Thoracic aorta (tissue), 2 donors: ENCODE measurements at regions not wholly inside any gene's neighbourhood (a gene's known extent, or its start where the extent isn't known, plus 50 kb on each side); places are given as distances from the start of the nearest gene placed in this dataset.

Experiments used
- ATAC-seq: fragments of 150-250 bp; one replicate; pipeline ENCODE4 v1.8.0; 2017; ENCODE audit warnings: low read depth; ENCODE audit not compliant: insufficient number of reproducible peaks, low FRiP score
- DNase-seq: peaks from one replicate; pipeline ENCODE4 v3.0.0-alpha.2; 2020; ENCODE audit warnings: low spot score
- H3K27ac ChIP-seq, 2 donors: fragments of 200-600 bp; sonication (generic); 1 replicate in 1 of 2; 2 replicates in 1 of 2; pipeline ENCODE4 v1.5.1; 2016; ENCODE audit warnings: mild to moderate bottlenecking in 2 of 2, moderate library complexity in 2 of 2
- H3K27me3 ChIP-seq: fragments of 200-600 bp; sonication (generic); replicated peaks from 2 replicates; pipeline ENCODE4 v1.6.0; 2016; ENCODE audit warnings: mild to moderate bottlenecking; ENCODE audit not compliant: insufficient read depth
- H3K36me3 ChIP-seq: fragments of 200-600 bp; sonication (generic); one replicate; pipeline ENCODE4 v1.5.1; 2016
- H3K4me1 ChIP-seq, 2 donors: fragments of 200-600 bp; sonication (generic); 1 replicate in 1 of 2; 2 replicates in 1 of 2; pipeline versions ENCODE4 v1.5.1 to v1.6.0; 2016; ENCODE audit warnings: low read depth in 2 of 2, mild to moderate bottlenecking in 1 of 2; ENCODE audit not compliant: control insufficient read depth in 1 of 2
- H3K4me3 ChIP-seq: fragments of 200-600 bp; sonication (generic); 2 replicates; pipeline ENCODE4 v1.5.1; 2016; ENCODE audit warnings: mild to moderate bottlenecking
- H3K9me3 ChIP-seq: fragments of 200-600 bp; sonication (generic); 2 replicates; pipeline ENCODE4 v1.5.1; 2016
- CTCF ChIP-seq: fragments of 200-600 bp; sonication (generic); IDR thresholded peaks from one replicate; pipeline ENCODE4 v1.5.1; 2019; ENCODE audit warnings: antibody characterized with exemption

GRCh38 chr2:188201639-188202038 is 90.0 kb upstream of the GULP1 start:
- no peak for DNase-seq
- Histone ChIP-seq H3K9me3 (no peaks in the 10 kb centered on the region), H3K27me3 (no peaks in the 10 kb centered on the region), H3K36me3 (no peaks in the 10 kb centered on the region), H3K4me1 (peaks cover 20 to 23% of the 10 kb centered on the region in 2 donors), H3K27ac (no peak overlapping the region), H3K4me3 (no peak overlapping the region)
- no peak for ATAC-seq
- no peak for TF ChIP-seq CTCF

- H3K36me3 ChIP-seq, result no peaks in the 10 kb centered on the region
These were observed 88.9 kb upstream of the GULP1 start for GRCh38 chr2:188202777-188203176.

GRCh38 chr2:188203776-188204175 is 87.9 kb upstream of the GULP1 start:
- H3K36me3 ChIP-seq, result no peaks in the 10 kb centered on the region
- no peak for ATAC-seq
- H3K4me3 ChIP-seq, result no peak overlapping the region
- H3K4me1 ChIP-seq, result peaks cover 13 to 14% of the 10 kb centered on the region in 2 donors
- no peaks in the 10 kb centered on the region for H3K27me3 ChIP-seq
- no peak for DNase-seq
- H3K27ac ChIP-seq, result no peak overlapping the region
- no peak for TF ChIP-seq CTCF
- H3K9me3 ChIP-seq, result no peaks in the 10 kb centered on the region

More at GRCh38 chr2:188202777-188203176, 88.9 kb upstream of the GULP1 start:
- Histone ChIP-seq H3K27me3 (no peaks in the 10 kb centered on the region), H3K27ac (no peak overlapping the region), H3K4me1 (peaks cover 13 to 14% of the 10 kb centered on the region in 2 donors), H3K4me3 (no peak overlapping the region), H3K9me3 (no peaks in the 10 kb centered on the region)
- ATAC-seq, result no peak
- TF ChIP-seq CTCF, result no peak
- no peak for DNase-seq

GRCh38 chr2:188204824-188205223 is 86.8 kb upstream of the GULP1 start:
- H3K27ac ChIP-seq, result no peak overlapping the region
- DNase-seq (no peak), ATAC-seq (no peak)
- H3K27me3 ChIP-seq, result no peaks in the 10 kb centered on the region
- H3K36me3 ChIP-seq, result no peaks in the 10 kb centered on the region
- no peaks in the 10 kb centered on the region for H3K9me3 ChIP-seq
- peaks cover 3 to 7% of the 10 kb centered on the region in 2 donors for H3K4me1 ChIP-seq
- no peak overlapping the region for H3K4me3 ChIP-seq
- no peak for TF ChIP-seq CTCF

GRCh38 chr2:188207554-188207953 is 84.1 kb upstream of the GULP1 start:
- Histone ChIP-seq H3K4me1 (peaks cover 3 to 7% of the 10 kb centered on the region in 2 donors), H3K27ac (no peak overlapping the region), H3K4me3 (no peak overlapping the region), H3K9me3 (no peaks in the 10 kb centered on the region), H3K27me3 (no peaks in the 10 kb centered on the region), H3K36me3 (no peaks in the 10 kb centered on the region)
- no peak for ATAC-seq
- no peak for TF ChIP-seq CTCF
- DNase-seq, result no peak
